ENCODE measurements at regions not wholly inside any gene's neighbourhood (a gene's known extent, or its start where the extent isn't known, plus 50 kb on each side); places are given as distances from the start of the nearest gene placed in this dataset.
"Not testable (repeated sequence)": the region's sequence is repeated elsewhere in the genome, so short reads cannot be mapped to it uniquely, and the experiment has no call there.

- TF ChIP-seq, protein P1, sequence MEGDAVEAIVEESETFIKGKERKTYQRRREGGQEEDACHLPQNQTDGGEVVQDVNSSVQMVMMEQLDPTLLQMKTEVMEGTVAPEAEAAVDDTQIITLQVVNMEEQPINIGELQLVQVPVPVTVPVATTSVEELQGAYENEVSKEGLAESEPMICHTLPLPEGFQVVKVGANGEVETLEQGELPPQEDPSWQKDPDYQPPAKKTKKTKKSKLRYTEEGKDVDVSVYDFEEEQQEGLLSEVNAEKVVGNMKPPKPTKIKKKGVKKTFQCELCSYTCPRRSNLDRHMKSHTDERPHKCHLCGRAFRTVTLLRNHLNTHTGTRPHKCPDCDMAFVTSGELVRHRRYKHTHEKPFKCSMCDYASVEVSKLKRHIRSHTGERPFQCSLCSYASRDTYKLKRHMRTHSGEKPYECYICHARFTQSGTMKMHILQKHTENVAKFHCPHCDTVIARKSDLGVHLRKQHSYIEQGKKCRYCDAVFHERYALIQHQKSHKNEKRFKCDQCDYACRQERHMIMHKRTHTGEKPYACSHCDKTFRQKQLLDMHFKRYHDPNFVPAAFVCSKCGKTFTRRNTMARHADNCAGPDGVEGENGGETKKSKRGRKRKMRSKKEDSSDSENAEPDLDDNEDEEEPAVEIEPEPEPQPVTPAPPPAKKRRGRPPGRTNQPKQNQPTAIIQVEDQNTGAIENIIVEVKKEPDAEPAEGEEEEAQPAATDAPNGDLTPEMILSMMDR (IDR thresholded peaks at IDR 0.05) = not testable (repeated sequence)
- not testable (repeated sequence) for TF ChIP-seq POLR2AphosphoS5 (IDR thresholded peaks at IDR 0.05); POLR2A (IDR thresholded peaks at IDR 0.05); EP300 (IDR thresholded peaks at IDR 0.05; ENCODE audit: low read depth)
Measured at GRCh38 chr9:102416251-102416650, 578.9 kb upstream of the CYLC2 start.

Data from transverse colon (tissue), 4 donors.